ENCODE measurements at regions not wholly inside any gene's neighbourhood (a gene's known extent, or its start where the extent isn't known, plus 50 kb on each side); places are given as distances from the start of the nearest gene placed in this dataset.

GRCh38 chr3:193964517-193964880, 171.4 kb upstream of the HES1 start:
- TF ChIP-seq POLR2A (IDR thresholded peaks at IDR 0.05) = no peak
- TF ChIP-seq CTCF (IDR thresholded peaks at IDR 0.05 in 8 of 11, conservative IDR thresholded peaks at IDR 0.05 in 3 of 11) = no peak
- no peak for TF ChIP-seq POLR2AphosphoS5 (IDR thresholded peaks at IDR 0.05)
